ENCODE measurements at regions not wholly inside any gene's neighbourhood (a gene's known extent, or its start where the extent isn't known, plus 50 kb on each side); places are given as distances from the start of the nearest gene placed in this dataset.

DNA sequence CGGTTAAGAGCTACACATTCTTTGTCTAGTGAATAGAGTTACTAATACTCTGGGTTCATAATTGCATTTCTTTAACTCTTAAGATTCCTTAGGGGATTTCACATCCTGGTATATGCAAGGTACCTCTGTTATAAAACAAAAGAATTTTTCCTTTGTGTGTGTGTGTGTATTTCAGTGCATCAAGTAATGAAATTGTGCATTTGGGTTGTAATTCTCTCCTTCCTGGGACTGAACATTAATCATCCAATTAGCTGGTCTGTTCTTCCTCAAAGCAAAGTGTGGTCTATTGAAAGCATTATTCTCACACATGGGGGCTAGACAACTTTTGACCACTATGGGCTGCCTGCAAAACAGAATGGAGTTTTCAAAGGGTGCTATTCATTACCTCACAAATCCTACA lies 74.0 kb downstream of the ZC3H11B start:
- ATAC-seq: no peak
- no peak for DNase-seq
- Histone ChIP-seq H3K4me1 (no peaks in the 10 kb centered on the region), H3K4me3 (no peak overlapping the region), H3K27me3 (no peaks in the 10 kb centered on the region), H3K36me3 (no peaks in the 10 kb centered on the region), H3K27ac (no peak overlapping the region), H3K9me3 (no peaks in the 10 kb centered on the region)
- TF ChIP-seq, protein P1, sequence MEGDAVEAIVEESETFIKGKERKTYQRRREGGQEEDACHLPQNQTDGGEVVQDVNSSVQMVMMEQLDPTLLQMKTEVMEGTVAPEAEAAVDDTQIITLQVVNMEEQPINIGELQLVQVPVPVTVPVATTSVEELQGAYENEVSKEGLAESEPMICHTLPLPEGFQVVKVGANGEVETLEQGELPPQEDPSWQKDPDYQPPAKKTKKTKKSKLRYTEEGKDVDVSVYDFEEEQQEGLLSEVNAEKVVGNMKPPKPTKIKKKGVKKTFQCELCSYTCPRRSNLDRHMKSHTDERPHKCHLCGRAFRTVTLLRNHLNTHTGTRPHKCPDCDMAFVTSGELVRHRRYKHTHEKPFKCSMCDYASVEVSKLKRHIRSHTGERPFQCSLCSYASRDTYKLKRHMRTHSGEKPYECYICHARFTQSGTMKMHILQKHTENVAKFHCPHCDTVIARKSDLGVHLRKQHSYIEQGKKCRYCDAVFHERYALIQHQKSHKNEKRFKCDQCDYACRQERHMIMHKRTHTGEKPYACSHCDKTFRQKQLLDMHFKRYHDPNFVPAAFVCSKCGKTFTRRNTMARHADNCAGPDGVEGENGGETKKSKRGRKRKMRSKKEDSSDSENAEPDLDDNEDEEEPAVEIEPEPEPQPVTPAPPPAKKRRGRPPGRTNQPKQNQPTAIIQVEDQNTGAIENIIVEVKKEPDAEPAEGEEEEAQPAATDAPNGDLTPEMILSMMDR (IDR thresholded peaks at IDR 0.05): no peak
- no peak for TF ChIP-seq POLR2A (IDR thresholded peaks at IDR 0.05)
- WGBS, 4 donors: 91 to 97% (median 92%) methylated on average over 1 of the region's 1 CpG
- intact Hi-C loops (cut with DNase I): no loop called here

DNA sequence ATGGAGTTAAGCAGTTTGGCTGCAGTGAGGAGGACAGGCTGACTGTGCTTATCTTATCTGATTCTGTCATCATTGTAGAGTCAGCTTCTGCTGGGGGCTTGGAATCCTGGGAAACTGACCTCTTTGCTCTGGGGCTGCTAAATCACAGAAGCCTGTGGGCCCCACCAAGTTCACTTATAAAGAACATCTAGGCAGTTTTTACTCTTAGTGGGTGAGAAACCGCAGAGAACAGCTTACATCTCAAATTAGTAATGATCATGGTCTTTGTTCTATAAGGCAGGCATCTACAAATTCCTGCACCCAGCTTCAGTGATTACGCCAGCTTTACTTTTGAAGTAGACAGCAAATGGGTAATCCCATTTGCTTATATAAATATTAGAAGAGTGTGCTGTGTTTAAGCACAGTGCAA lies 75.7 kb downstream of the ZC3H11B start:
- no peak overlapping the region for H3K4me3 ChIP-seq
- 87 to 91% (median 89%) methylated on average over 2 of the region's 2 CpGs for WGBS, 4 donors
- intact Hi-C loops (cut with DNase I): no loop called here
- ATAC-seq: no peak
- TF ChIP-seq POLR2A (IDR thresholded peaks at IDR 0.05): no peak
- TF ChIP-seq, protein P1 (IDR thresholded peaks at IDR 0.05): no peak
- no peak for DNase-seq
- H3K27me3 ChIP-seq: no peaks in the 10 kb centered on the region
- no peaks in the 10 kb centered on the region for H3K4me1 ChIP-seq
- no peaks in the 10 kb centered on the region for H3K9me3 ChIP-seq
- H3K27ac ChIP-seq: no peak overlapping the region
- H3K36me3 ChIP-seq: no peaks in the 10 kb centered on the region

DNA sequence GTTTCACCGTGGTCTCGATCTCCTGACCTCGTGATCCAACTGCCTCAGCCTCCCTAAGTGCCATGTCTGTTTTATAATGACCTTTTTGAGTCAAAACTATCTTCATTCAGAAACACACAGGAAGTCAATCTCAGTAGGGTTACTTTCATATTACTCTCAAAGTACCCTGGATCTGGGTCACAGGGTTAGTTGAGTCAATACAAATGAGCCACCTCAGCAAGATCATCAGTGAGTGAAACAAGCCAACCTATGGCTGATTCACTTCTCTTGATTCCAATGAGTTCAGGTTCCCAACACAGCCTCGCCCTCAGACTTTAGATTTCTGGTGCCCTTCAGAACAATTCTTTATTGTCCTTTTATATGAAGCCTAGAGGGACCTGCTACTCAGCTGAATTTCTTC lies 76.9 kb downstream of the ZC3H11B start:
- 85 to 93% (median 91%) methylated on average over 4 of the region's 4 CpGs for WGBS, 4 donors
- ATAC-seq: no peak
- TF ChIP-seq, protein P1 (IDR thresholded peaks at IDR 0.05): no peak
- no peak for TF ChIP-seq POLR2A (IDR thresholded peaks at IDR 0.05)
- intact Hi-C loops (cut with DNase I): no loop called here
- DNase-seq: no peak
- Histone ChIP-seq H3K4me1 (no peaks in the 10 kb centered on the region), H3K4me3 (no peak overlapping the region), H3K27me3 (no peaks in the 10 kb centered on the region), H3K36me3 (no peaks in the 10 kb centered on the region), H3K27ac (no peak overlapping the region), H3K9me3 (no peaks in the 10 kb centered on the region)

DNA sequence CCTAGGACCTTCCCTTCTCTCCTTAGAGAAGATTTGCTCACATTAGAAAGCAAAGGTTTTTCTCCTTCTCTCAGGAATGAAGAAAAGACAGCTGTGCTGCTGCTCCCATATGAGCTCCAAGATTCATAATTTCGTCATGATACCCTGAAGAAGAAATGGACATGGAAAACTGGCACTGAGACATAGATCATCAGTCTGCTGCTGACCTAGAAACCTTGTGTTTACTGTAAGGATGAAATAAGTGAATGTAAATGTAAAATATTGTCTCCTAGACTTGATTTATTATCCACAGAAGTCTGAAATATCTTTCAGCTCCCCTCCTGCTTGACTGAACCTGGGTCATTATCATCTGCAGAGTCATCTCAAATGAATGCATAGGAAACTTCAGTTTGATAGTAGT lies 77.9 kb downstream of the ZC3H11B start:
- no peaks in the 10 kb centered on the region for H3K36me3 ChIP-seq
- DNase-seq (no peak), ATAC-seq (no peak)
- no peaks in the 10 kb centered on the region for H3K27me3 ChIP-seq
- H3K9me3 ChIP-seq: no peaks in the 10 kb centered on the region
- intact Hi-C loops (cut with DNase I): no loop called here
- H3K4me3 ChIP-seq: no peak overlapping the region
- no peak overlapping the region for H3K27ac ChIP-seq
- 59 to 76% (median 66%) methylated on average over 1 of the region's 1 CpG for WGBS, 4 donors
- H3K4me1 ChIP-seq: no peaks in the 10 kb centered on the region
- TF ChIP-seq, protein P1 (IDR thresholded peaks at IDR 0.05): no peak
- no peak for TF ChIP-seq POLR2A (IDR thresholded peaks at IDR 0.05)

Measured in heart left ventricle (tissue), 16 donors.